GM23248 (cell line): ENCODE measurements at regions not wholly inside any gene's neighbourhood (a gene's known extent, or its start where the extent isn't known, plus 50 kb on each side); places are given as distances from the start of the nearest gene placed in this dataset.

Source experiments
- EZH2 ChIP-seq: fragments of 200-600 bp; sonication (generic); IDR thresholded peaks from 2 replicates; pipeline ENCODE4 v1.6.1; 2018; ENCODE audit warnings: antibody characterized with exemption, mild to moderate bottlenecking; ENCODE audit not compliant: insufficient read depth, poor library complexity, severe bottlenecking
- EZH2phosphoT487 ChIP-seq: fragments of 200-600 bp; sonication (generic); IDR thresholded peaks from 2 replicates; pipeline ENCODE4 v1.6.1; 2018; ENCODE audit warnings: antibody characterized with exemption, moderate library complexity, mild to moderate bottlenecking, low read depth; ENCODE audit not compliant: insufficient read depth

GRCh38 chr11:71183878-71184277, 68.5 kb downstream of the SHANK2 start:
- TF ChIP-seq EZH2 (no peak), EZH2phosphoT487 (no peak)
